Endometrium (tissue), 2 donors: ENCODE measurements at regions not wholly inside any gene's neighbourhood (a gene's known extent, or its start where the extent isn't known, plus 50 kb on each side); places are given as distances from the start of the nearest gene placed in this dataset.
"Not testable (repeated sequence)": the region's sequence is repeated elsewhere in the genome, so short reads cannot be mapped to it uniquely, and the experiment has no call there.

Experiments
- FAIRE-seq: peaks from 2 replicates; lab custom pipeline; 2012; peaks lifted over from hg19 to GRCh38; lab: Jason Lieb, UNC
- donor health status: control.
- donor health status: control.

GRCh38 chr10:31686599-31686998 lies 242.0 kb downstream of the ARHGAP12 start:
- no peak for FAIRE-seq

DNA sequence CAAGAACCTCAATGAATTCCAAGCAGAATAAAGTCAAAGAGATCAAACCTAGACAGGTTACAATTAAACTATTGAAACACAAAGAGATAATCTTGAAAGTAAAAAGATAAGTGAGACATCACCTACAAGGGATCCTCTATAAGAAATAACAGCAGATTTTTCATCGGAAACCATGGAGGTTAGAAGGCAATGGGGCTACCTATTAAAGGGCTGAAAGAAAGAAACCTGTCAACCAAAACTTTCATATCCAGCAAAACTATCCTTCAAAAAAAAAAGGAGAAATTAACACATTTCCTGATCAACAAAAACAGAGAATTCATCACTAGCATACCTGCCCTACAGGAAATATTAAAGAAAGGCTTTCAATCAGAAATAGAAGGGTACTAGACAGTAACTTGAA lies 244.9 kb downstream of the ARHGAP12 start:
- FAIRE-seq: no peak

DNA sequence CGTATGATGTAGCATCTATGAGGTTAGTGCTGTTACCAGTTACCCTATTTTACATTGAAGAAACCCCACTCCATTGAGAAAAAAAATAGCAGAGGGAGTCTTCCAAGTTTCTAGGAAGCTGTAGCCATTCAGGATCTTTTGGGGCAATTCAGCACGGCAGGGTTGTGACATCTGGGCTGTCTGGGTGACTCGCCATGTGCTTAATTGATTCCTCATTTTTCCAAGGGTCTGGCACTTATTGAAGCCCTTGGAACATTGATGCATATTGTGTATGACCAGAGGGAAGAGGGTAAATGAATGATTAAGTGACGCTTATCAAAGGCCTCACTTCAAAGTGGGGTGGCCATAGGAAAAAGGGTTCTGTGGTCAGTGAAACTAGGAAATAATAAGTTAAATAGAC lies 248.7 kb downstream of the ARHGAP12 start:
- no peak for FAIRE-seq

DNA sequence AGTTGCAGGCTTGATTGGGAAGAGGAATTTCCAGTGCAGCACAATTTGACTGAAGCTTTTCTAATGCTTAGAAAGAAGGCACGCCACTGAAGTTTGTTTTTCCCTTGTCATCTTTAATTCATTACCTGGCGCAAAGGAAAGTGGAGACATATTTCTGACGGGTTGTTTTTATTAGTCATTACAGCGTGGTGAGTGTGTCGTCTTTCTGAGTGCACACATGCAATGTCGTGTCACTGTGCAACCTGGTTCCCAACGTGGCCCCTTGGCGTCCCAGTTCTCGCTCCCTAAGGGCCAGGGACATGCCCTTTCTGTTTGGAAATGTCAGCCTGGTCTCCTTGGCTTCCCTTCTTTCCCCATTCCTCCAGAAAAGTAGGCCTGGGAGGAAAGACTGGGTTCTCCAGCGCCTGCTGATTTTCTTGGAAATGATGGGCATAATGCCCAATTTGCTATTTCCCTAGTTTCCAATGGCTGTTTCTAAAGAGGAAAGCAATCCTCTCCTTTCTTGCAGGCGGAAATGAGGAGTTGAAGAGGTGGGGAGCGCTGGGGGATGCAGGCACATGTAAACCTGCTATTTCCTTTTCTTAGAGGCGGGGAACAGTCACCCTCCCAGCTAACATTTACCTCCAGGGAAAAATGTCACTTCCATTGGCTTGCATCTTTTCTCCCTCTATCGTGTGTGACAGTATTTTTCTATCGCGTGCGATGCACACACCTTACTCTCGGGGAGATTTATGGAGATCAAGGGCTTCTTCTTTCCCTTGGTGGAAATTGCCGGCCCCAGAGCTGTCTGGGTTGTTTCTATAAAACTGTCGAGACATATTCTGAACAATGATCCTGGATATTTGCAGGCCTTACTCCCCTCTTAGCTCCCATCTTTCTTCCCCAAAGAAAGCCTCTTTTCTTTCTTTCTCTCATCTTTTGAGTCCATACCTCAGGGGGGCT lies 249.8 kb downstream of the ARHGAP12 start:
- FAIRE-seq: no peak

- no peak for FAIRE-seq
These were observed 250.5 kb downstream of the ARHGAP12 start for GRCh38 chr10:31678139-31678536.

- no peak for FAIRE-seq
These were observed 251.2 kb downstream of the ARHGAP12 start for GRCh38 chr10:31677195-31678138.

- no peak for FAIRE-seq
These were observed 252.9 kb downstream of the ARHGAP12 start for GRCh38 chr10:31675726-31676125.

DNA sequence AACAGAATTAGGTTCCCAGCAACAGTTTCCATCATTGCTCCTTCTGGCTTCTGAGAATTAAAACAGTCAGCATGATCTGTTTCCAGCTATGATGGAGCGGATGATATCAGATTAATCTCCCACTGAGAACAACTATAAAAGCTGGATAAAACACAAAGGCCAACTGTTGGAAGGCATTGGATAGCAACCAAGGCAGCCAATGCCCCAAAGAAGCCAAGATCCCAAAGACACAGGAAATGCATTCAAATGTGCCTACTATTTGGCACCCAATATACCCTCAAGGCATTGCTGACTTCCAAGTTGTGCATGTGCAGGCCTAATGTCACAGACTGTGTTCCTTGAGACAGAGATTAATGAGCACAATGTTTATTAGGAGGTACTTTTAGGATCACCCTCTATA lies 259.3 kb downstream of the ARHGAP12 start:
- no peak for FAIRE-seq

DNA sequence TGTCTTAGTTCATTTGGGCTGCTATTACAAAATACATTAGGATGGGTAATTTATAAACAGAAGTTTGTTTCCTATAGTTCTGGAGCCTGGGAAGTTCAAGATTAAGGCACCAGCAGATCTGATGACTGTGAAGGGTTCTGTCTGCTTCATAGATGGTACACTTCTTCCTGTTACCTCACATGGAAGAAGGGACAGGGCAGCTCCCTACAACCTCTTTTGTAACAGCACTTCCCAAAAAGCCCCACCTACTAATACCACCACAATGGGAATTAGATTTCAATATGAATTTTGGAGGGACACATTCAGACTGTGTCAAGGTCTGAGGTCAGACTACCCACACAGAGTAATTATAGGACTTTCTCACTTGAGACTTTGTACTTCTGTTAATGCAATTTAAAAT lies 260.3 kb downstream of the ARHGAP12 start:
- FAIRE-seq: no peak

- not testable (repeated sequence) for FAIRE-seq
These were observed 262.8 kb downstream of the ARHGAP12 start for GRCh38 chr10:31665764-31666279.

DNA sequence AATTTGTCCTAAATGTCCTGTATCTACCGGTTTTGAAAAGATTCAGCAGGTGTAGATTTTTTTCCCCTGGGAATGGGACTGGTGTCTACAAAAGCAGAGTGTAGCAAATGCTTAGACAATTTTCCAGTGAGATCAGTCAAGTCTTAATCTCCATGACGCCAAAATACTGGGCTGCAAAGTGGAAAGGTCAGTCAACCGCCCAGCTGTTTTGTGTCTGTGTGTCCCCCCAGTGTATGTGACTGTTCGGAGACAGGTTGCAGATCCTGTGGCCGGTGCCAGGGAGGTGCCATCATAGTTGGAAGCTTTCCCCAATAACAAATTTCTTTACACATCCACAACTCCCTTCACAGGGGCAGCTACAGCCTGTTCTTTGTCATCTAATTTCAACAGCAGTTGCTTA lies 263.8 kb downstream of the ARHGAP12 start:
- no peak for FAIRE-seq

GRCh38 chr10:31664071-31664470 lies 264.6 kb downstream of the ARHGAP12 start:
- not testable (repeated sequence) for FAIRE-seq

DNA sequence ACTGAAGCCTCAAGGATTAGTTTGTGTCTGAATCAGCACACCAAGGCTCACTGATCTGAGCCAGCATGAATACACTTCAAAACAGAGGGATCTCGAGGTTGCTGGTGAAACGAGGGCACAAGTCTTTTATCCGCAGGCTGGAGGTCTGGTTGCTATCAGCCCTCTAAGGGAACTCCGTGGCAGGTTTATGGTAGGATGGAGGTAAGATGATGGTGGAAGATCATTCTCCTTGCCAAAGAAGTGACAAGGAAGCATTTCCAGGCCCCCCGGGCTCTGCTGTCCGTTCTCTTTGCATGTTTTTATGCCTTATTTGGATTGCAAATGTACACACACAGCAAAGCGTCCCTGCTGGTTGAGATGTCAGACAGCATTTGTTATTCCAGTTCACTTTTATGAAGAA lies 268.3 kb downstream of the ARHGAP12 start:
- FAIRE-seq: no peak

DNA sequence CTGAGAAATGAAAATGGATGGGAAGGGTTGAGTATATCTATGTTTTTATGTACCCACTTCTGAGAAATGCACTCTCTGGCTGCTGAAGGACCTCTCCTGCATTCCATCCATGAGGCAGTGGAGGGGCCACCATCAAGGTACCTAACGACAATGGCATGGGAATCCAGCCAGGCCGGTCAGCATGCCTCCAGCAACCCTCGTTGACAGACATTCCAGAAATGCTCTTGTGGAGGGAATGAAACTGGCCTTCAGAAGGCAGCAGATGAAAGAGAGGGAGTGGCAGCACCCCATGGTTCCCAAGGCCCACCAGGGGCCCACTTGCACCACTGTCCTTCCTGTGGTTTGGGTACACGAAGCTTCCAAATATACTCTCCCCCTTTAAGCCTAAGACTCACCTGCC lies 269.0 kb downstream of the ARHGAP12 start:
- no peak for FAIRE-seq

GRCh38 chr10:31657434-31657872 lies 271.2 kb downstream of the ARHGAP12 start:
- peak; percentile 99 for FAIRE-seq

DNA sequence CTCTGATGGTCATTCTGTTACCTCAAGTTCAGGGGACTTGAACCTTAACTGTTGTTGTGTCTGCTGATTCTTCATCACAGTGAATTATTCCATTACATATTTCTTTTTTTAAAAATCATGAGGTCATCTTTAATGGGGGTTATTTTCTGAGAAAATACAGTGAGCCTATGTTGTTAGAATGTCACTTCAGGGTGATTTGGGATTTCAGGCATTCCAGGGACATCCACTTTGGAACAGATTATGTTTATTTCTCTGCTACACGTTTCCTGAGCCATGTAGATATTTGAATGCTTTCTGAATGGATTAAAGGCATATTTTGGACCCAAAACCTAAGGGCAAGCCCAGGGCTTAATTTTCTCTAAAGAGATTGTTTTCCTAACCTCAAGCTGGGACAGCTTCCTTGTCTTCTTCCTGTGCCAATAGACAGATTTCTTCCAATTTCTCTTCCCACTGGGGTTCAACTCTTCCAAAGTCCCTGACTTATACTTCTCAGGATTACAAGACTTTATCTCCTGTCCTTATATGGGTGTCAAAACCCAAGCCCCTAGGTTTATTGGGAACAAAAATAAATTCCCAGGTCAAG lies 271.7 kb downstream of the ARHGAP12 start:
- FAIRE-seq: peak; percentile 37

DNA sequence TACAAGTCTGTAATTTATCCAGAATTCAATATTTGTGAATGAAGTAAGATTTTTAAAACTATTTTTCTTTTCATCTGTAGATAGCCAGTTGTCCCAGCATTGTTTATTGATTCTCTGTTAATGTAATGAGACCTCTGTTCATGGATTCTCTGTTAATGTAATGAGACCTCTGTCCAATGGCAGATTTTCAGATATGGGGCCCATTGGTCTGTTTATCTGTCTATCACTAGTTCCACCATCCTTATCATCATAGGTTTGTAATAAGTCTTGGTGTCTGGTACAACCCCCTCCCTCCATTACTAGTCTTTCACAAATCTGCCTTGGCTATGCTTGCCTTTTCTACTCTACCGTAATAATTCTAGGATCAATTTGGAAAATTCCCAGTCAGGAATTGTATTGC lies 276.6 kb downstream of the ARHGAP12 start:
- no peak for FAIRE-seq

DNA sequence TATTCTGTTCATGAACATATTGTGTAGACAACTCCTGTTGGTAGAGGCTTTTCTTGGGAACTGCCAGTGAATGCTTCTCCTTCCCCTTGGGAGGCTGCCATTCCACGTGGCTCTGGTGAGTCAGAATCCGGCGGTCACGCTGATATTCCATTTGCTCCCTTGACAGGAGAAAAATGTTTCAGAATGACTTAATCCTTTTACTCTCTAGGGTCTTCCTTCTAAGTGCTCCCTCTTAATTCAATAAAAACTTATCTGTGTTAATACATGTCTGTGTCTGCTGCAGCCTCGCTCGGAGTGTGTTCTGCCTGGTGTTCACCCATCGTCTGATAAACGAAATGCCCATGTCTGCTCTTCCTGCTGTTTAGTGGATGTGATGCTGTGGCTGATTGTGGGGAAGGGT lies 278.6 kb downstream of the ARHGAP12 start:
- FAIRE-seq: peak; percentile 65

- FAIRE-seq: no peak
These were observed 279.7 kb downstream of the ARHGAP12 start for GRCh38 chr10:31648966-31649365.

DNA sequence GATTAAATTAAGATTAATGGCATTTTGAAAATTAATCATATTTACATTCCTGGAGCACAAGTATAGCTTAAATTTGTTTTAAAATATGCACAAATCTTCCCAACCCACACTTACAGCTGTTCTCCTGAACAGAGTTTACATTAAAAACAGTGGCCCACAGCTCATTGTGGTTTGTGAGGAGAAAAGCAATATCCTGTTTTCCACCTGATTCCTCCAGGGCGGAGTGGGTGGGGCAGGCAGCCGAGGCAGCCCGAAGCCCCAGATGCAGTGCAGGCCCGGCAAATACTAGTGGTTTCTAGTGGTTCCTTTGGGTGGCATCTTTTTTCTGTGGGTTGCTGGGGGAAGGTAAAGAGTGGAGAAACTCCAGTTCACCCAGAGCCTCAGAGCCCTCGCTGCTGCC lies 280.8 kb downstream of the ARHGAP12 start:
- no peak for FAIRE-seq

DNA sequence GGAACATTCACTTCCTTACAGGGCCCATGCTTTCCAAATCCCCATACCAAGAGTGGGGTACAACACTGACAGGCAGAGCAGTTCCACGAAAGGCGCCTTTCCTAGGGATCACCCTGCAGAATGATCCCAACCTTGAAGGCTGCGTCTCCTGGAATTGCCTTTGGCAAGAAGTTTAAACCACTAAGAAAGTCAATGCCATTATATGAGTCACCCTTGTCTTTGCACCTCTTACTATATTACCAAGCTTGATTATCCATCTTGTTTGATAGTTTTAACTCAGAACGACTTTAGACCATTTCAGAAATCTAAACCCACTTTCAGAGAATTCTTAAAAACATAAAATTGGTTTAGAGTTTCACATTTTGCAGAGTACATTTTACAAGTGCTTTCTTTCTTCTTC lies 282.1 kb downstream of the ARHGAP12 start:
- FAIRE-seq: no peak

- FAIRE-seq: no peak
These were observed 282.8 kb downstream of the ARHGAP12 start for GRCh38 chr10:31645786-31646185.
